Adrenal gland (tissue), 9 donors: ENCODE measurements at regions not wholly inside any gene's neighbourhood (a gene's known extent, or its start where the extent isn't known, plus 50 kb on each side); places are given as distances from the start of the nearest gene placed in this dataset.

Source experiments
- DNase-seq, 7 donors: peaks; one replicate each; pipeline ENCODE4 v3.0.0-alpha.2; 2019 to 2020
- H3K27ac ChIP-seq, 5 donors: fragments of 200-600 bp; sonication (generic) in 4 of 5; 1 replicate in 3 of 5; 2 replicates in 2 of 5; pipeline versions ENCODE4 v1.5.1 to v1.8.0; 2016 to 2020; ENCODE audit warnings: mild to moderate bottlenecking in 1 of 5
- H3K27me3 ChIP-seq: fragments of 200-600 bp; 2 replicates; pipeline ENCODE4 v1.8.0; 2021
- H3K36me3 ChIP-seq, 2 donors: fragments of 200-600 bp; replicated peaks in 1 of 2; 1 replicate in 1 of 2; 2 replicates in 1 of 2; pipeline versions ENCODE4 v1.5.1 to v1.8.0; 2018 to 2022
- H3K4me1 ChIP-seq, 2 donors: fragments of 200-600 bp; replicated peaks in 1 of 2; 1 replicate in 1 of 2; 2 replicates in 1 of 2; pipeline versions ENCODE4 v1.5.1 to v1.8.0; 2018 to 2021
- H3K4me3 ChIP-seq, 4 donors: fragments of 200-600 bp; sonication (generic) in 3 of 4; one replicate each; pipeline ENCODE4 v1.5.1; 2016 to 2018
- H3K9me3 ChIP-seq, 3 donors: fragments of 200-600 bp; sonication (generic) in 1 of 3; replicated peaks in 1 of 3; 1 replicate in 2 of 3; 2 replicates in 1 of 3; pipeline versions ENCODE4 v1.5.1 to v1.8.0; 2016 to 2021
- CTCF ChIP-seq, 6 experiments: fragments of 450-650 bp in 4 of 6; fragments of 200-600 bp in 2 of 6; sonication (generic) in 1 of 6; IDR thresholded peaks; 1 replicate in 5 of 6; 2 replicates in 1 of 6; pipeline versions ENCODE4 v1.5.1 to v1.8.0; 2016 to 2021; ENCODE audit warnings: antibody characterized with exemption in 6 of 6, mild to moderate bottlenecking in 2 of 6, moderate library complexity in 1 of 6
- POLR2A ChIP-seq, 2 donors: fragments of 450-650 bp; IDR thresholded peaks; one replicate each; pipeline ENCODE4 v1.6.1; 2017; ENCODE audit warnings: antibody characterized with exemption in 2 of 2, mild to moderate bottlenecking in 2 of 2, moderate library complexity in 1 of 2
- WGBS, 4 donors: extraction: QIAGEN DNeasy Blood & Tissue Kit in 2 of 4; methylation state at CpG; one replicate each; pipeline versions ENCODE4 v1.1.5 to v1.1.7; 2013 to 2017; 5-methylcytosine and 5-hydroxymethylcytosine counted together
- intact Hi-C, 2 donors: fragments of 100-400 bp; cut with DNase I; formaldehyde crosslinking; loops; one replicate each; pipeline versions ENCODE4 v1.14.1 to v1.15.0; 2022 to 2023
- donor health status: healthy with polysubstance abuse.
- donor health status: Bipolar disorder and iron deficiency.
- donor health status: DM: yes; HTN: yes; CAD: no.
- donor health status: DM: no; HTN: no; CAD: no.
- donor health status: DM: no; HTN: no; CAD: no.

GRCh38 chr11:39661890-39662289 is 1797.6 kb downstream of the LRRC4C start:
- intact Hi-C loops, result no loop called here
- DNase-seq, result no peak
- no peaks in the 10 kb centered on the region for H3K4me1 ChIP-seq
- H3K36me3 ChIP-seq, result no peaks in the 10 kb centered on the region
- TF ChIP-seq CTCF (IDR thresholded peaks at IDR 0.05) (no peak), POLR2A (IDR thresholded peaks at IDR 0.05) (no peak)
- no peak overlapping the region for H3K27ac ChIP-seq
- no peak overlapping the region for H3K4me3 ChIP-seq
- H3K9me3 ChIP-seq, result no peaks in the 10 kb centered on the region
- no peaks in the 10 kb centered on the region for H3K27me3 ChIP-seq

GRCh38 chr11:39651857-39652461 is 1807.5 kb downstream of the LRRC4C start:
- intact Hi-C loops, result no loop called here
- TF ChIP-seq CTCF (IDR thresholded peaks at IDR 0.05), result no peak
- no peak for DNase-seq

GRCh38 chr11:39641751-39642150 is 1817.7 kb downstream of the LRRC4C start:
- no peaks in the 10 kb centered on the region for H3K4me1 ChIP-seq
- intact Hi-C loops, result no loop called here
- TF ChIP-seq POLR2A (IDR thresholded peaks at IDR 0.05) (no peak), CTCF (IDR thresholded peaks at IDR 0.05) (no peak)
- H3K4me3 ChIP-seq, result no peak overlapping the region
- H3K9me3 ChIP-seq, result no peaks in the 10 kb centered on the region
- no peaks in the 10 kb centered on the region for H3K36me3 ChIP-seq
- DNase-seq, result no peak
- no peak overlapping the region for H3K27ac ChIP-seq
- no peaks in the 10 kb centered on the region for H3K27me3 ChIP-seq
- WGBS, 4 donors, result 65 to 72% (median 69%) methylated on average over 4 of the region's 4 CpGs

More at GRCh38 chr11:39651857-39652461, 1807.5 kb downstream of the LRRC4C start:
- no peaks in the 10 kb centered on the region for H3K27me3 ChIP-seq
- no peak overlapping the region for H3K4me3 ChIP-seq
- no peak overlapping the region for H3K27ac ChIP-seq
- H3K4me1 ChIP-seq, result no peaks in the 10 kb centered on the region
- no peaks in the 10 kb centered on the region for H3K9me3 ChIP-seq
- no peaks in the 10 kb centered on the region for H3K36me3 ChIP-seq
- 73 to 79% (median 78%) methylated on average over 15 to 24 of the region's 24 CpGs for WGBS, 4 donors

- Histone ChIP-seq H3K27ac (no peak overlapping the region), H3K4me1 (no peaks in the 10 kb centered on the region), H3K27me3 (no peaks in the 10 kb centered on the region), H3K36me3 (no peaks in the 10 kb centered on the region), H3K9me3 (no peaks in the 10 kb centered on the region), H3K4me3 (no peak overlapping the region)
- intact Hi-C loops, result no loop called here
- WGBS, 4 donors, result 60 to 76% (median 72%) methylated on average over 2 of the region's 2 CpGs
- TF ChIP-seq POLR2A (IDR thresholded peaks at IDR 0.05) (no peak), CTCF (IDR thresholded peaks at IDR 0.05) (no peak)
- no peak for DNase-seq
Observed at GRCh38 chr11:39630365-39630764, 1829.1 kb downstream of the LRRC4C start.
